ENCODE measurements at regions not wholly inside any gene's neighbourhood (a gene's known extent, or its start where the extent isn't known, plus 50 kb on each side); places are given as distances from the start of the nearest gene placed in this dataset.
"Not testable (repeated sequence)": the region's sequence is repeated elsewhere in the genome, so short reads cannot be mapped to it uniquely, and the experiment has no call there.

- ChIA-PET POLR2A (no interaction called here), CTCF (no interaction called here)
These were observed 55.3 kb upstream of the NOL4 start for GRCh38 chr18:34280000-34280399.

GRCh38 chr18:34280653-34281052 is 55.9 kb upstream of the NOL4 start:
- CTCF ChIA-PET: no interaction called here
- POLR2A ChIA-PET: no interaction called here

- ChIA-PET POLR2A (no interaction called here), CTCF (no interaction called here)
These were observed 56.6 kb upstream of the NOL4 start for GRCh38 chr18:34281290-34281689.

- ChIA-PET POLR2A (no interaction called here), CTCF (no interaction called here)
These were observed 57.0 kb upstream of the NOL4 start for GRCh38 chr18:34281722-34282121.

- ChIA-PET CTCF (no interaction called here), POLR2A (no interaction called here)
These were observed 58.8 kb upstream of the NOL4 start for GRCh38 chr18:34283506-34283905.

GRCh38 chr18:34287825-34288224 is 63.1 kb upstream of the NOL4 start:
- CTCF ChIA-PET: no interaction called here
- POLR2A ChIA-PET: no interaction called here

GRCh38 chr18:34292594-34292993 is 67.9 kb upstream of the NOL4 start:
- POLR2A ChIA-PET: no interaction called here

GRCh38 chr18:34297287-34297686 is 72.6 kb upstream of the NOL4 start:
- ChIA-PET CTCF (no interaction called here), POLR2A (no interaction called here)

More at GRCh38 chr18:34292594-34292993, 67.9 kb upstream of the NOL4 start:
- CTCF ChIA-PET: no interaction called here

GRCh38 chr18:34299828-34300227 is 75.1 kb upstream of the NOL4 start:
- POLR2A ChIA-PET: no interaction called here
- CTCF ChIA-PET: no interaction called here

DNA sequence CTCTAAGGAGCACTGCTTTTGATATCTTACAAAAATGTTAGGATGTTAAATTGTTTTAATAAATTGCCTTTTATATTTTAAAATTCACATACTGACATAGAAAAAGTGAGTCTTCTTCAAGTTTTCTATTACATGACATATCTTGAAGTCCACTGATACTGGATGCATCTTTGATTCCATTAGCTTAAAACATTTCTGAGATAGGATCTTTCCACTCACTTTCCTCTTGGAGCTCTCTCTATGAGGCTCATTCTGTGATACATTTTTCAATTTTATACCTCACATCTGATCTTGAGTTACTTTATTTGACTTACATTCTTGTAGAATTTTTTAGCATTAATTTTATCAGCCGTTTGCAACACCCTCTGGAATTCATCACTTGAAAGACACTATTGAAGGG is 86.8 kb upstream of the NOL4 start:
- ChIA-PET POLR2A (no interaction called here), CTCF (no interaction called here)

DNA sequence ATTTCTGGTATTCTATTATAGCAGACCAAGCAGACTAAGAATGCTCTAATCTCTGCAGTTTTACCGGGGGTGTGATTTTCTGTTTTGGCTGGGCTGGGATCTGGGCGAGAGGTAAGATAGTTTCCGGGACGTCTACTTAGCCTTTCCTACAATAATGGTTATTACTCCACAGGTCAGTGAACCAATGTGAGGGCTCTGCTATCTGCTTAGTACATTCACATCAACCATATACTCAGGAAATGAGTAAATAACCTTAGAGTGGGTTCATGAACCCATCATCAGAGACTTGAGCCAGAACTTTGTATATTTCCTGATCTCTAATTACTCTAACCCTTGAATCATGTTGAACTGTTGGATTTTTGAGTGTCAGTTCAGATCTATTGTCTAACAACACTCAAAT is 90.1 kb upstream of the NOL4 start:
- CTCF ChIA-PET: no interaction called here
- POLR2A ChIA-PET: no interaction called here

GRCh38 chr18:34315591-34316352 is 91.1 kb upstream of the NOL4 start:
- ChIA-PET POLR2A (no interaction called here), CTCF (no interaction called here)

DNA sequence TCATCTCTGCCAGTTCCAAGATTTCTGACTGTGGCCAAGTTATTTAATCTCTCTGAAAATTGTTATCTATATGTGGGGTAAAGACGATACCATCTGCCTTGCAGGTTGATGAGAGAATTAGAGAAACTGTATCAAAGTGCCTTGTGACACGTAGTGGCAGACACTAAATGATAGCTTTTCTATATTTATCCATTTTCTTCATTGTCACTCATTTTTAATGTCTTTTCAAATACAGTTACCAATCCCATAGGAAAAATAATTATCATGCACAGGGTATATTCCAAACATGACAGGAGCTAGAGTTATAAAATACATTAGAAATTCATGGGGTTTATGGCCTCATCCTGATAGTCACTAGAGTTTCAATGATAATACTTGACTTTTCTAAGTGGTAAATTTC is 95.6 kb upstream of the NOL4 start:
- ChIA-PET POLR2A (no interaction called here), CTCF (no interaction called here)

DNA sequence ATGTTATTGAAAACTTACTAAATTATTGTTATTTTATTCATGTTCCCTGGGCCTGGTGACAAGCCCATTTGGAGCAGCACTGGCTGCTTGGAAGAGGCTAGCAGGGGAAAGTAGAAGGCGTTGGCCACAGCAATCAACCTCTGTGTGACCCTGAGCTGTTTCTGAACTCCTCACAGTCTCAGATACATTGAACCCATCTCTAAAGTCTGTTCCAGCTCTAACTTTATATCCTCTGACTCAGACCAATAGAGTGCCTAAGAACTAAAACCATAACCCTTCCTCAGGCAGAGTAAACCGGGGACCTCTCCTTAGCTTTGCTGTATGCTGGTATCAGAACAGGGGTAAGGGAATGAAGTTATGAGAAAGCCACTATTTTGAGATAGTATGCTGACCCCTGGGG is 96.4 kb upstream of the NOL4 start:
- CTCF ChIA-PET: no interaction called here
- POLR2A ChIA-PET: no interaction called here

- CTCF ChIA-PET: no interaction called here
These were observed 97.9 kb upstream of the NOL4 start for GRCh38 chr18:34322365-34323289.

DNA sequence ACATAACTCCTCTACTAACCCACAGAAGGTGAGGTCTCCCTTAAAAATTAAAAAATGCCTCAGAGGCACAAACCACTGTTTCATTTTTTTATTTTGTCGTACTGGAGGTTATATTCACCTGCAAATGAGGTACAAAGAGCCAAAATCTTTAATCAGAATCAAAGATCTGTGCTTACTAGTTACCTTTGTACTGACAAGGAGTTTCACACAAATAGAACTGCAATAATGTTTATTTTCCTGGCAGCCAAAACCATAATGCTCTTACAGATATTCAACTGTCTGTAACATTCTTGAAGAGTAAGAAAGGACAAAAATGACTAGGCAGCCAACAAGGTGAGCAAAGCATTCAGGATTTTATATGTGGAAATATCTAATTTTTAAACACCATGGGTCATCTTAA is 105.1 kb upstream of the NOL4 start:
- ChIA-PET POLR2A (no interaction called here), CTCF (no interaction called here)

More at GRCh38 chr18:34322365-34323289, 97.9 kb upstream of the NOL4 start:
- POLR2A ChIA-PET: no interaction called here

GRCh38 chr18:34330308-34330707 is 105.6 kb upstream of the NOL4 start:
- ChIA-PET POLR2A (no interaction called here), CTCF (no interaction called here)

- CTCF ChIA-PET: not testable (repeated sequence)
These were observed 106.2 kb upstream of the NOL4 start for GRCh38 chr18:34330907-34331306.

DNA sequence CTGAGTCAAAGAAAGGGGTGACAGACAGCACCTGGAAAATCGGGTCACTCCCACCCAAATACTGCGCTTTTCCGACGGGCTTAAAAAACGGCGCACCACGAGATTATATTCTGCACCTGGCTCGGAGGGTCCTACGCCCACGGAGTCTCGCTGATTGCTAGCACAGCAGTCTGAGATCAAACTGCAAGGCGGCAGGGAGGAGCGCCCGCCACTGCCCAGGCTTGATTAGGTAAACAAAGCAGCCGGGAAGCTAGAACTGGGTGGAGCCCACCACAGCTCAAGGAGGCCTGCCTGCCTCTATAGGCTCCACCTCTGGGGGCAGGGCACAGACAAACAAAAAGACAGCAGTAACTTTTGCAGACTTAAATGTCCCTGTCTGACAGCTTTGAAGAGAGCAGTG is 106.6 kb upstream of the NOL4 start:
- CTCF ChIA-PET, POLR2A ChIA-PET: not testable (repeated sequence)

More at GRCh38 chr18:34330907-34331306, 106.2 kb upstream of the NOL4 start:
- POLR2A ChIA-PET: not testable (repeated sequence)

- ChIA-PET CTCF (no interaction called here), POLR2A (no interaction called here)
These were observed 114.4 kb upstream of the NOL4 start for GRCh38 chr18:34339155-34339554.

- ChIA-PET CTCF (no interaction called here), POLR2A (no interaction called here)
These were observed 118.2 kb upstream of the NOL4 start for GRCh38 chr18:34342960-34343359.

GRCh38 chr18:34345738-34346137 is 121.0 kb upstream of the NOL4 start:
- ChIA-PET POLR2A (no interaction called here), CTCF (no interaction called here)

Data from activated CD8-positive, alpha-beta memory T cell treated with anti-CD3 and anti-CD28 coated beads for 36 hours (primary cell).